T-helper 1 cell treated with Interleukin-12 subunit alpha and Interleukin-12 subunit beta and Interleukin-4 antibody, amounts not matched to agents 30 μg/mL and 1 μg/mL, for 36 hours (primary cell): ENCODE measurements at regions not wholly inside any gene's neighbourhood (a gene's known extent, or its start where the extent isn't known, plus 50 kb on each side); places are given as distances from the start of the nearest gene placed in this dataset.
A peak's percentile ranks its signal among the peaks of the same experiment; 100 is the strongest.
"Not testable (repeated sequence)": the region's sequence is repeated elsewhere in the genome, so short reads cannot be mapped to it uniquely, and the experiment has no call there.

Experiments
- H3K27ac Mint-ChIP-seq: one replicate; pipeline ENCODE4 v1.8.0; 2021; ENCODE audit warnings: mild to moderate bottlenecking, mixed read lengths
- H3K27me3 Mint-ChIP-seq: one replicate; pipeline ENCODE4 v1.8.0; 2021; ENCODE audit warnings: low read depth, mixed read lengths
- H3K36me3 Mint-ChIP-seq: one replicate; pipeline ENCODE4 v1.8.0; 2021; ENCODE audit warnings: low read depth, mixed read lengths
- H3K4me1 Mint-ChIP-seq: one replicate; pipeline ENCODE4 v1.8.0; 2021; ENCODE audit warnings: low read depth, mixed read lengths
- H3K4me3 Mint-ChIP-seq: one replicate; pipeline ENCODE4 v1.8.0; 2021; ENCODE audit warnings: mild to moderate bottlenecking, moderate library complexity, mixed read lengths
- H3K9me3 Mint-ChIP-seq: one replicate; pipeline ENCODE4 v1.8.0; 2021; ENCODE audit warnings: mixed read lengths

GRCh38 chr14:77985211-77985615 lies 185.0 kb upstream of the NRXN3 start:
- Mint-ChIP-seq H3K27me3 (peaks cover 38% of the 10 kb centered on the region), H3K36me3 (no peaks in the 10 kb centered on the region)

GRCh38 chr14:77986773-77987172 lies 183.4 kb upstream of the NRXN3 start:
- peaks cover 29% of the 10 kb centered on the region for H3K27me3 Mint-ChIP-seq
- no peak overlapping the region for H3K4me3 Mint-ChIP-seq
- H3K36me3 Mint-ChIP-seq: no peaks in the 10 kb centered on the region
- no peak overlapping the region for H3K27ac Mint-ChIP-seq
- H3K4me1 Mint-ChIP-seq: peaks cover 12% of the 10 kb centered on the region
- H3K9me3 Mint-ChIP-seq: no peaks in the 10 kb centered on the region

More at GRCh38 chr14:77985211-77985615, 185.0 kb upstream of the NRXN3 start:
- no peak overlapping the region for H3K27ac Mint-ChIP-seq
- no peaks in the 10 kb centered on the region for H3K9me3 Mint-ChIP-seq
- H3K4me1 Mint-ChIP-seq: peaks cover 17% of the 10 kb centered on the region
- H3K4me3 Mint-ChIP-seq: no peak overlapping the region

GRCh38 chr14:77988096-77988870 lies 181.9 kb upstream of the NRXN3 start:
- no peak overlapping the region for H3K27ac Mint-ChIP-seq
- H3K4me3 Mint-ChIP-seq: no peak overlapping the region
- H3K4me1 Mint-ChIP-seq: peaks cover 12% of the 10 kb centered on the region
- no peaks in the 10 kb centered on the region for H3K36me3 Mint-ChIP-seq
- H3K9me3 Mint-ChIP-seq: no peaks in the 10 kb centered on the region
- peaks cover 25% of the 10 kb centered on the region for H3K27me3 Mint-ChIP-seq

GRCh38 chr14:77988970-77989369 lies 181.2 kb upstream of the NRXN3 start:
- Mint-ChIP-seq H3K27me3 (peaks cover 25% of the 10 kb centered on the region), H3K27ac (no peak overlapping the region), H3K4me1 (peaks cover 12% of the 10 kb centered on the region), H3K9me3 (no peaks in the 10 kb centered on the region), H3K36me3 (no peaks in the 10 kb centered on the region), H3K4me3 (no peak overlapping the region)

GRCh38 chr14:77989441-77989991 lies 180.7 kb upstream of the NRXN3 start:
- Mint-ChIP-seq H3K9me3 (no peaks in the 10 kb centered on the region), H3K27ac (no peak overlapping the region), H3K36me3 (no peaks in the 10 kb centered on the region), H3K4me1 (peaks cover 11% of the 10 kb centered on the region), H3K4me3 (no peak overlapping the region), H3K27me3 (peaks cover 25% of the 10 kb centered on the region)

GRCh38 chr14:77990337-77990736 lies 179.8 kb upstream of the NRXN3 start:
- Mint-ChIP-seq H3K4me1 (peaks cover 5% of the 10 kb centered on the region), H3K4me3 (no peak overlapping the region), H3K27me3 (peaks cover 25% of the 10 kb centered on the region)

GRCh38 chr14:77991128-77991772 lies 178.9 kb upstream of the NRXN3 start:
- Mint-ChIP-seq H3K27me3 (peaks cover 25% of the 10 kb centered on the region), H3K36me3 (no peaks in the 10 kb centered on the region), H3K27ac (no peak overlapping the region), H3K4me3 (no peak overlapping the region), H3K4me1 (peaks cover 2% of the 10 kb centered on the region), H3K9me3 (no peaks in the 10 kb centered on the region)

More at GRCh38 chr14:77990337-77990736, 179.8 kb upstream of the NRXN3 start:
- no peaks in the 10 kb centered on the region for H3K36me3 Mint-ChIP-seq
- H3K9me3 Mint-ChIP-seq: no peaks in the 10 kb centered on the region
- no peak overlapping the region for H3K27ac Mint-ChIP-seq

GRCh38 chr14:78005325-78005724 lies 164.8 kb upstream of the NRXN3 start:
- Mint-ChIP-seq H3K9me3 (peaks cover 62% of the 10 kb centered on the region), H3K27ac (peak overlapping the region; percentile 36)

GRCh38 chr14:78007160-78007559 lies 163.0 kb upstream of the NRXN3 start:
- H3K9me3 Mint-ChIP-seq: peaks cover 48% of the 10 kb centered on the region
- H3K4me3 Mint-ChIP-seq: no peak overlapping the region
- no peak overlapping the region for H3K27ac Mint-ChIP-seq

More at GRCh38 chr14:78005325-78005724, 164.8 kb upstream of the NRXN3 start:
- H3K4me1 Mint-ChIP-seq: peaks cover 24% of the 10 kb centered on the region
- H3K27me3 Mint-ChIP-seq: peaks cover 26% of the 10 kb centered on the region
- no peak overlapping the region for H3K4me3 Mint-ChIP-seq
- peaks cover 16% of the 10 kb centered on the region for H3K36me3 Mint-ChIP-seq

GRCh38 chr14:78010688-78011087 lies 159.5 kb upstream of the NRXN3 start:
- Mint-ChIP-seq H3K9me3 (peaks cover 14% of the 10 kb centered on the region), H3K27ac (no peak overlapping the region), H3K4me1 (peaks cover 14% of the 10 kb centered on the region), H3K4me3 (no peak overlapping the region), H3K27me3 (peaks cover 18% of the 10 kb centered on the region), H3K36me3 (peaks cover 7% of the 10 kb centered on the region)

More at GRCh38 chr14:78007160-78007559, 163.0 kb upstream of the NRXN3 start:
- peaks cover 16% of the 10 kb centered on the region for H3K36me3 Mint-ChIP-seq
- H3K4me1 Mint-ChIP-seq: peaks cover 24% of the 10 kb centered on the region
- H3K27me3 Mint-ChIP-seq: peaks cover 15% of the 10 kb centered on the region

- not testable (repeated sequence) for H3K4me3 Mint-ChIP-seq, H3K27ac Mint-ChIP-seq, H3K4me1 Mint-ChIP-seq, H3K9me3 Mint-ChIP-seq, H3K36me3 Mint-ChIP-seq
- H3K27me3 Mint-ChIP-seq: peaks cover 29% of the 10 kb centered on the region
Observed at GRCh38 chr14:78013911-78014310, 156.3 kb upstream of the NRXN3 start.

- peaks cover 22% of the 10 kb centered on the region for H3K27me3 Mint-ChIP-seq
- no peaks in the 10 kb centered on the region for H3K9me3 Mint-ChIP-seq
- no peaks in the 10 kb centered on the region for H3K4me1 Mint-ChIP-seq
- no peak overlapping the region for H3K4me3 Mint-ChIP-seq
- no peaks in the 10 kb centered on the region for H3K36me3 Mint-ChIP-seq
- H3K27ac Mint-ChIP-seq: no peak overlapping the region
Observed at GRCh38 chr14:78016532-78016931, 153.6 kb upstream of the NRXN3 start.

- Mint-ChIP-seq H3K27me3 (peaks cover 23% of the 10 kb centered on the region), H3K36me3 (no peaks in the 10 kb centered on the region), H3K9me3 (no peaks in the 10 kb centered on the region), H3K4me1 (no peaks in the 10 kb centered on the region), H3K27ac (no peak overlapping the region), H3K4me3 (no peak overlapping the region)
Observed at GRCh38 chr14:78018283-78018682, 151.9 kb upstream of the NRXN3 start.

- Mint-ChIP-seq H3K27ac (no peak overlapping the region), H3K4me3 (no peak overlapping the region), H3K9me3 (no peaks in the 10 kb centered on the region), H3K36me3 (no peaks in the 10 kb centered on the region), H3K27me3 (peaks cover 12% of the 10 kb centered on the region), H3K4me1 (no peaks in the 10 kb centered on the region)
Observed at GRCh38 chr14:78022059-78022458, 148.1 kb upstream of the NRXN3 start.

GRCh38 chr14:78023112-78023511 lies 147.1 kb upstream of the NRXN3 start:
- Mint-ChIP-seq H3K27me3 (peaks cover 7% of the 10 kb centered on the region), H3K27ac (no peak overlapping the region), H3K4me3 (no peak overlapping the region)

More at GRCh38 chr14:78023112-78023511, 147.1 kb upstream of the NRXN3 start:
- no peaks in the 10 kb centered on the region for H3K9me3 Mint-ChIP-seq
- no peaks in the 10 kb centered on the region for H3K4me1 Mint-ChIP-seq
- no peaks in the 10 kb centered on the region for H3K36me3 Mint-ChIP-seq
